NCI-H748 (cell line): ENCODE measurements at regions not wholly inside any gene's neighbourhood (a gene's known extent, or its start where the extent isn't known, plus 50 kb on each side); places are given as distances from the start of the nearest gene placed in this dataset.

Source experiments
- DNase-seq: peaks from one replicate; lab custom pipeline; 2025; ENCODE audit not compliant: unreplicated experiment; lab: John Stamatoyannopoulos, UW

DNA sequence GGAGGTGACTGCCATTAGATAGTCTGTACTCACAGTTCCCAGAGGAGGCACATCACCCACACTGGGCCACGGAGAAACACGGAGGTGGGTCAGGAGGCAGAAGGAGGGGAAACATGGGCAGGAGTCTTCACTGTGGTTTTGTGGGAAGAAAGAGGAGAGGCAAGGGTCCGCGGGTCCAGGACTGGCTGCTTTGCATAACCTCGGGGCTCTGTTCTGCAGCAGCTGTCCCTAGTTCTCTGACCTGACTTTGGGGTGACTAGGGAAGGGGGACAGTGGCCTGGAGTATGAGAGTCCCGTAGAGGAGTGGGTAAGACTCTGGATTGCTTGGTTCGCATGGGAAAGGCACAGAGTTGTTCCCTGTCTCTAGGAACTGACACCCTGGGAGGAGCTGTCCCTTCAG, 238.3 kb upstream of the RAB6C start:
- no peak for DNase-seq

DNA sequence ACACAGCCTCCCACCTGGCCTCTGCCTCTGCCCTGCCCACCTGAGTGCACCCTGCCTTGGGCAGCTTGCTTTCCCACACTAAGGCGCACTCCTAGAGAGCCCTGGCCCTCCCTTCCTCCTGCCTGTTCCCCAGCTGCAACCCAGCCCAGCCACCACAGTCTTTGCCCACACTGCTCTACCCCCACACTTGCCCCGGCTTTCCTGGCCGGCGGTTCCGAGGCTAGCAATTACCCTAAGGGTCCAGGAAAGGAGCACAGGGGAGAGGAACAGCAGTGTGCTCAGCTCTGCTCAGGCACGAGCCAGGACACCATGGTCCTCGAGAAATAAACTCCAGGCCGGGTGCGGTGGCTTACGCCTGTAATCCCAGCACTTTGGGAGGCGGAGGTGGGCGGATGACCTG, 237.8 kb upstream of the RAB6C start:
- DNase-seq, result no peak

DNA sequence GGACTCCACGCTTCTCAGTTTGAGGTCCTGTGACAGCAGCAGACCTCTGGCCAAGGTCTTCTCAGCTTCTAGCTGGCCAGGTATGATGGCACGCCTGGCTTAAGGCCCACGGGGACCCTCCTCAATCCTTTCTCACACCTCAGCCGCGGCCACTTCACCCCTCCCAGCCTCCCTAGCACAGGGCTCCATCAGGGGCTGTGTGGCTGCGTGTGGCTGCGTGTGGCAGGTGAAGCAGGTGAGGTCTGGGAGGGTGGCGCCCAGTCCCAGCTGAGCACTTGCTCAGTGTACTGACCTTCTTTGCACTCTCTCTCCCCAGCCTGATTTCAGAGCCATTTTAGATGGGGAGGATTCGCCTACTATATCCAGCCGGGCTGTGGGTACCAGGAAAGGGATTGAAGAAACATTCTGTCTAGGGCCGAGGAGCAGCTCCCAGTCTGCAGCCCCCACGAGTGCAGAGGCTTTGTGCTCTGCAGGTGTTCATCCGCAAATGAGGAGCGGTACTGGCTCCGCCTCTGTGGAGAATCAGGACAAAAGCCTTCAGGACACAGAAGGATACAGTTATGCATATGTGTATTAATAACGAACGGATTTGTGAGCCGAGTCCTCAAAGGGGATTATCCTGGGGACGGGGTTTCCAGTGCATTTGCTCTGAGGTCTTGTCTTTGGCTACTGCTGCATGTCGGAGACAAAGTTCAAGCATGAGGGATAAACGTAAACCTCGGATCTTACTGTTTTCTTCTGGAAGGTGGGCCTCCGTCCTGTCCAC, 236.9 kb upstream of the RAB6C start:
- DNase-seq, result no peak

DNA sequence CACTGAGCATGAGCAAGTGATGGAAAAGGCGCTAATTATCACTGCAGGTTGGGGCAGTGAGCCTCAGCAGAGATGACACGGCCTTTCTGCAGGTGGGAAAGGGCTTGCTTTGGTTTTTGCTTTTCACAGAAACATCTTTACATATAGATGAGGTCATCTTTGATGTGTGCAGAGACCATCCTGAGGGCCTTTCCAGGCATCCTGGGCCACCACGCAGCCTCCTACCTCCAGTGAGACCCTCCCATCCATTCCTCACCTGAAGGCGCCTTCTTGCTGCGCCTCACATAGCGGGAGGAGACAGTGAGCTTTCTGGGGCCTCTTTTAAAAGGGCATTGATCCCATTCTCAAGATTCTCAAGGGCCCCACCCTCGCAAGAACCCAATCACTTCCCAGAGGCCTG, 235.3 kb upstream of the RAB6C start:
- no peak for DNase-seq

DNA sequence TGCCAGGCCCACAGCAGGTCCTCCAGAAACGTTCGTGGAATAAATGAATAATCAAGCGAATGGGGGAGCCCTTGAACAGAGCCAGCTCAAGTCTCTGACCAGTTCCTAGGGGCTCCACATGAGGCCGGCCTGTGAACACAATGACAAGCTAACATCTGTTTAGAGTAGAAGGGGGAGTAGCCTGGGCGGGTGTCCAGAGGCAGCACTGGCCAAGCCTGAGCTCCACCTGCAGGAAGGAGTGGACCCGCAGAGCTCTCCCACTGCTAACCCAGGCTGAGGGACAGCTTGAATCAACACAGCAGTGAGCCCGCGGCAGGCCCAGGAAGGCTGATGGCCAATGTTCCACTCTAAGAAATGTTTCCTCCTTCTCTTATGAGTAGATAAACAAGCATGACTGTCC, 234.8 kb upstream of the RAB6C start:
- peak; percentile 7 for DNase-seq

DNA sequence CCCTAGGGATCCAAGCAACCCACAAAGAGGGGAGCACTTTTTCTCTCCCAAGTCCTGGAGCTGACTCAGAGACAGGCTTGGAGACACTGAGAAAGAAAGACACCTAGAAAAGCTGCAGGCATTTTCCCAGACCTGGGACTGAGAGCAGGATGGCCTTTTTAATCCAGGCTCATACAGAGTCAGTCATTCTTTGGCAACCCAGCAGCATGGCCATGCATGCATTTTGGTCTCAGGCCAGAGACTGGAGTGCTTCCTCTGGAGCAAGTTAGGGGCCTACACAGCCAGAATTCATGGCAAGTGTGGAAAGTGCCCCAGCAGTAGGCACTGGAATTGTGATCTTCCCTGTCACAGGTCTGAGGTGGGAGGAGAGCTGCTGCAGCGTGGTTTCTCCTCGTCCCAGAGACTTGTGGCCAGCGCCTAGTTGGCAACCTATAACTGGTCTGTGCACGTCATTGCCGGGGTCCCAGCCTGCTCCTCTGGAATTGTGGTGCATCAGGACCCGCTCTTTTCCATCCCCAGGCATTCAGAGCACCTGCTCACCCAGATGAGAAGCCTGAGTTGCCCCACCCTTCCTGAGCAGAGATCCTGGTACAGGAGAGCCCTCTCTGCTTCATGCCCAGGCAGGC, 231.9 kb upstream of the RAB6C start:
- no peak for DNase-seq

DNA sequence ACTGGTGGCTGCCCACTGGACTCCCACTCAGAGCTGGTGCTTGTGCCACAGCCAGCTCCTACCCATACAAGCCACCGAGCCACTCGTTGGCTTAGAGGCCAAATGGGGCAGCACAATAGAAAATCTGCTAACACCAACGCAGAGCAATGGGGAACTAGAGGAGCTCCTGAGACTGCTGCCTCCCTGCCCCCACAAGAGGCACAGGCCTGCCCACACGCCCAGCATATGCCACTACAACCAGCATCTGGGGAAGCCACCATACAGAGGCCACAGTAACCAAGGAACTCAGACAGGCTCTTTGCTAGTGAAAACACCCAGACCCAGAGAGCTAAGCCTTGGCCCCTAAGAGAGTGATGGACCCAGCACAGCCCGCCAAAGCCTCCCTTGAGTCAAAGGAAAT, 231.2 kb upstream of the RAB6C start:
- DNase-seq, result no peak

DNA sequence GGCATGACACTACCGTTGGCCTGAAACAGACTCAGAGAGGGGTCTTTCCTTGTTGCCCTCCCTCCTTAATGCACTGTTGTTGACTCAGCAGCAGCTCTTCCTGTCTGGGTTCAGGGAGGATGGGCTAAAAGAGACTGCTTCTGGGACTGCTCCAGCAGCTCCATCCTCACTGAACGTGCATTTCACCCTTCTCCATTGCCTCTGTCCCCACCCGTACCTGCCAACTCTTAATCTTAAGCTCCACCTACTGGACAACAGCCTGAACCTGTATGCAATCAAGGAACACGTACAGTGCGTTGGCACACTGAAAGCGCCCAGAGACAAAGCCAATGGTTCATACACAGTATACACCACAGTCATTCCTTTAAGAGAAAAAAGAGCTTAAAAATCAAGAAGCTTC, 230.8 kb upstream of the RAB6C start:
- peak; percentile 73 for DNase-seq

DNA sequence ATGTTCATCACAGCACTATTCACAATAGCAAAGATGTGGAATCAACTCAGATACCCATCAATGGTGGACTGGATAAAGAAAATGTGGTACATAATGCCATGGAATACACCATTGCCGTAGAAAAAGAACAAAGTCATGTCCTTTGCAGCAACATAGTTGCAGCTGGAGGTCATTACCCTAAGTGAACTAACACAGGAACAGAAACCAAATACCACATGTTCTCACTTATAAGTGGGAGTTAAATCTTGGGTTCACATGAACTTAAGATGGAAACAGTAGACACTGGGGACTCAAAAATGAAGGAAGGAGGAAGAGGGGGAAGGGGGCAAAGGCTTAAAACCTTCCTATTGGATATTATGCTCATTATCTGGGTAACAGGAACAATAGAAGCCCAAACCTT, 228.1 kb upstream of the RAB6C start:
- no peak for DNase-seq

DNA sequence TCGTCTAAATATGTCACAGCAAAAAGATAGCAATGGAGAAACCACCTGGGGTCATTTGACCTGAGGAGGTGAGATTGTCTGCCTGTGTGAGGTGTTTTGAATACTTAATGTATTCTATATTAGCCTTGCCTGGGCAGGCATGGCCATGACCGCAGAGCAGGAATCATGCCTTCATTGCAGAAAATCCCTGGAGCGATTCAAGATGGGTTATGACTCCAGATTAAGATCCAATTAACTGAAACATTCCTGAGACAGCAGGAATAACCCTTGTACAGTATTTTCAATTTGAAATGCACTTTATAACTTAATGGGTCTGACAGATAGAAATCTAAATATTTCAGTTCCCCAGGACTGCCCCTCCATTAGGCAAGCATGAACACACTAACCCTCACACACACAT, 227.3 kb upstream of the RAB6C start:
- DNase-seq, result no peak

DNA sequence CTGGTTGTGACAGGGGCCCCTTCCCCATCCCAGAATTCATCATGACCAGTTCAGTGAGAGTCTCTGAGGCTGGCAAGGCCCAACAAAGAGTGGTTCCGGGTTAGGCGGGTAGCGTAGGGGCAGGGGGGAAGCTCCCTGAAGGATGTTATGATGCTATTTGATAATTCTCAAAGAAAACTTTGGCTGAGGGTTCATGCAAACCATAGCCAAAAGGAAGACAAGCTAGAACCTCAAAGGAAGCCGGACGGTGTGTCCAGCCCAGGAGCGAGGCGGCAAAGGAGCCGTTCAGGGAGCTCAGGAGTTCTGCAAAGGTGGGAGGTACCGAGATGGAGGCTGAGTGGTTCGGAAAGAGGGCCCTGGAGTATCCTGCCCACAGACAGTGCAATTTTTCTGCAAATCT, 226.8 kb upstream of the RAB6C start:
- DNase-seq, result no peak

DNA sequence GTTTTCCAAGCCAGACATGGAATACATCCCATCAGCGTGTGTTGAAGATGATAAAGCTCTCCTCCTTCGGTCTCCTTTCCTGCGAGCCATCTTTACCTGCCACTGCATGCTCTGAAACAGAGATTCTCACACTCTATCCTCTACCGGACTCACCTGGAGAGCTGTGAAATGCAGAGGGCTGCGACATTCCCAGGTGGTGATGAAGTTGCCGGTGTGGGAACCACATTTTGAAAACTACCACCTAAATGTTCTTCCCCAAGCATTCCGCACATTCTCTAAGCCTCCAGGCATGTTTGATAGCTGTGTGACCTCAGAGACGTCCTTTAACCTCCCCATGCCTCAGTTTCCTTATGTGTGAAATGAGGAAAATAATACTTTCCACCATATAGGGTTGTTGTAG, 226.2 kb upstream of the RAB6C start:
- no peak for DNase-seq

DNA sequence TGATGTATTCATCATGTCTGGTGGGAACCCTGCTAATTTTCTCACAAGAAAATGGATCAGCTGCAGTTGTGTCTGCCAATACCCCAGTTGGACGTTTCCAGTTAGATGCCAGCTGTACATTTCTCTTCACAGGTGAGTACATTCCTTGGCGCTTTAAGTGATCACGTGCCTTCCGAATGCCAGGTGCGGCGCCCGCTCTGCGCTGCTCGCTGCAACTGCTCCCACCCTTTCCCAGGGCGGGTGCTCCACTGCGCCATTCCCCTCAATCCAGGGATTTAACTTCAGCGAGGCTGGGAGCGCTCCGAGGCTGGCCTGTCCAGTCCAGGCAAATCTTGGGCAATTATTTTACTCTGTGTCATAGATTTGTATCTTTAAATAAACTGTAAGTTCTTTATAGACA, 225.0 kb upstream of the RAB6C start:
- DNase-seq, result no peak

DNA sequence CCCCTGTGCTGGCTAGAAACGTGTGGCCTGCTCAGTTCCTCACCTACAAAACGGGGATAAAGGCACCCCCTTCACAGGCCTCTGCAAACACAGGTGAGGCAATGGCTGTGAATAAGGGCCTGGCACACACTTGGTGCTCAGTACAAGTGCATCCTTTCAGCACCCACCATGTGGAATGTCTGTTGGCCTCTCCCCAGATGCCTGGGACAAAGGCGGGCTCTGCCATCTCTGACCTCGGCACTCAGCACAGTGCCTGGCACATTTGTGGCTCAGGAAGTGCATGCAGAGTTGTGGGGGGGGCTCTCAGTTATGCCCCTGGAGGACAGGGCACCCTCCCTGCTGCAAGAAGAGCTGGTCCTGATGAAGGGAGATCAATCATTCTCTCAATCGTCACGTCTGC, 224.6 kb upstream of the RAB6C start:
- no peak for DNase-seq

DNA sequence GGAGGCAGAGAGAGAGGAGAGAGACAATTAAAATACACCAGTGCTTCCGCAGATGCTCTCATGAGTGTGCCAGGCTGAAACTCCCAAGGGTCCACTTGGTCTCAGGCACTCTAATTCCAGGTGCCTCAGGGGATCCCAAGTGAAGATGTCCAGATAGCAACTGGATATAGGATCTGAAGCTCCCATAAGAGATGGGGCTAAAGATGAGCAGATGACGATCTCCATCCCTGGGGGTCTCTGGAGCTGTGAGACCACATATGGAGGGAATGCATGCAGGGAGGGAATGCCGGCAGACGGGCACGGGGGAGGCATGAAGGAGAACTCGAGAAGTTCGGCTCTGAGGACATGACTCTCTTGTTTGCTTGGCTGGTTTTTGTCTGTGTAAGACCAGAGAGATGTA, 223.7 kb upstream of the RAB6C start:
- no peak for DNase-seq

DNA sequence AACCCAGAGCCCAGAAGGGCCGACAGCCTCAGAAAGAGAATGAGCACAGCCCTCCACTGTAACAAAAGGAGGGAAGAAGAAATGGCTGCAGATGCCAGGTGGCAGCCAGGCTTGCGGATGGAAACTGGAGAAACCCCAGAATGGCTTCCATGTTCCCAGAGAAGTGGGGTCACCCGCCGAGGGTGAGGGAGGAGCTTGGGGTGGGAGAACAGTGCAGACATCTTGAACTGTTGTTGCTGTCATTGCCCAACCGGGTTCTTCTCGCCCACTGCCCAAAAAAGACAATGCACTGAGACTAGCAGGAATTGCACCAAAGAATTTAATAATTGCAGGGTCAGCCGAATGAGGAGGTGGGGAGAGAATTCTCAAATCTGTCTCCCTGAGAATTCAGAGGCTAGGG, 223.2 kb upstream of the RAB6C start:
- no peak for DNase-seq

DNA sequence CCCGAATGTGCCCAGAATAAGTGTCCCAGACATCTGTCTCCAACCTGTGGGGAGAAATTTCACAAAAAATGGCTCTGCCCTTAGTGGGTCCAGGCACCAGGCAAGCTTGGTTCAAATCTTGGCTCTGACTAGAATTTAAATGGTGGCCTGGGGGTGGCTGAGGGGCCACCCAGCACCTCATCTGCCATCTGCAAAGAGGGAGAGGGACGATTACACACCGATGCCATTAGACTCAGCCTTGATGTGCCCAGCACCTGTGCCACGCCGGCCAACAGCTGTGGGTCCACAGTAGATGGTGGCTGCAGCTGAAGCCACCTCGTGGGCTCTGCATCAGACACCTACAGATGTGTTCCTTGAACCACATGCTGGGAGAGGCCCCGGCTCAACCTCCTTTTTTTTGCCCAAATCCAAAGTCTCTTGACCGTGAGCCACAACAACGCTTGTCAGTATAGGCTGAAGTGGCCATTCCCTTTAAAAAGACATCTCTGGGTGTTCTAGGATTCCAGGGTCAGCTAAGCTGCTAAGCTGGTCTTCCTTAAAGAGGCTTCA, 222.0 kb upstream of the RAB6C start:
- DNase-seq, result no peak

DNA sequence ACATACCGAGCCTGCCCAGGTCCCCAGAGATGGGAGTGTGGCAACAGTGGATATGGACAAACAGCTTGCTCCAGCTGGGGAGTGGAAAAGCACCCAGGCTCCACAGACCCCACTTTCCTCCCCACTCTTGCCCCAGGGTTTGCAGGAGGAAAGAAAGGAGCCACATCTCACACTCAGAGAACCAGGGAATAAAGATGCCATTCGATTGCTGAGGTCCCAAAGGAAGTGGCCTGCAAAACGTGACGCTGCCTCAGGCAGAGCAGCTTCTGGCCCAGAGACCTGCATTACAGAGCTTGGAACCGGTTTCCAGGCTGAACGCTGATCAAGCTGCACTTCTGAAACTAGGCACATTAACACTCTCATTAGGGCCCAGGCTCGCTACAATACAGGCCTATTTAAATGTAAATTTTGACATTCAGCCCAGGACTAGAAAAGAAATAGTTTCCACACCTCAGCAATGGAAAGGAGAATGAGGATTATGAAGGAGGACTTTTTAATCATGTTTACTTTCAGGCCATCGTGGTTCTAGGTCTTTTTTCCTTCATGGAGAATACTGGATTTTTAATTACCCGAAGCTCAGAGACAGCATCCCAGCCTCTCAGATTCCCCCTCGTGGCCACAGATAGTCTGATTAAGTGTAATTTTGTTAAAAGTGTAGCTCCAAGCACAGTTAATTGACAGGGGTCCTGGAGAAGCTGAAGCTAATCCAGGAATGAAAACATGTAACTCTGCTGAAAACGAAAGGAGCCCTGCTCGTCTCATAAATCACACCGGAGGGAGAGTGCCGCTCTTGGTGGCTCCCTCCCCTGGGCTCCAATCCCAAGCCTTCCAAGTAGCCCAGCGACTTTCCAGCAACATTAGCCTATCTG, 221.3 kb upstream of the RAB6C start:
- no peak for DNase-seq

DNA sequence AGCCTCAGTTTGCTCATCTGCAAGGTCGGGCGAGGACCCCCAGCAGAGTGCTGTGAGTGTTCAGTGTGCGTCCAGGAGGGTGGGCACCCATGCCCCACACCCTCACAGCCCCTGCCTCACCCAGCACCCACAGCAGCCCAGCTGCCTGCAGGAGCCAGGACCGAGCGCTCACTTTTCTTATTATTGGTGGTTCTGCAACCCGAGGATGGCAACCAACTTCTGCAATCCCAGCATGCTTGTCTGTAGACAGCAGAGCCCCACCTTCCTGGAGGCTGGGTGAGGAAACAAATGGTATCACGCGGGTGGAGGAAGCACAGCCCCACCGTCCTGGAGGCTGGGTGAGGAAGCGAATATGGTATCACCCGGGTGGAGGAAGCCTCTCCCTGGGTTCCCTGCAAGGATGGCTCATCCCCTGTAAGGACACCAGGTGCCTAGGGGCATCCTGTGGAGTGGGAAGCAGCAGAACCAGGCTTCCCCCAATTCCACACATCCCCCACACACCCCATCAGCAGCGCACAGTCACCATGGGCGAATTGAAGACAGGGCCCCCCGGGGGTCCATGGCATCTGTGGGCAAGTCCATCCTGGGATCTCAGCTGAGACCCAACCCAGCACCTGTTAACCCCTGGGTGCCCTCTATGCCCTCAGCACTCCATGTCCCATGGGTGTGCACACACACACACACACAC, 220.5 kb upstream of the RAB6C start:
- DNase-seq, result no peak

DNA sequence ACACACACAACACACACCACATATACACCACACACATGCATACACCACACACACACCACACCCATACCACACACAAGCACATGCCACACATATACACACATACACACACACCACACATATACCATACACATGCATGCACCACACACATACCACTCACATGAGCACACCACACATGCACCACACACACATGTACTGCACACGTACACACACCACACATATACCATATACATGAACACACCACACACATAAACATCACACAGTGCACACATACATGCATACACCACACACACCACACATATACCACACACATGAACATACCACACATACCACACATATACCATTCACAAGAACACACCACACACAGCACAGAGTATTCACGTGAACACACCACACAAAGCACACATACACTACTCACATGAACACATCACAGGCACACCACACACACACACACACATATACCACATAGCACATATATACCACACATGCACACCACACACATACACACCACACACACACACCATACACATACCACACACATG, 219.9 kb upstream of the RAB6C start:
- DNase-seq, result no peak

DNA sequence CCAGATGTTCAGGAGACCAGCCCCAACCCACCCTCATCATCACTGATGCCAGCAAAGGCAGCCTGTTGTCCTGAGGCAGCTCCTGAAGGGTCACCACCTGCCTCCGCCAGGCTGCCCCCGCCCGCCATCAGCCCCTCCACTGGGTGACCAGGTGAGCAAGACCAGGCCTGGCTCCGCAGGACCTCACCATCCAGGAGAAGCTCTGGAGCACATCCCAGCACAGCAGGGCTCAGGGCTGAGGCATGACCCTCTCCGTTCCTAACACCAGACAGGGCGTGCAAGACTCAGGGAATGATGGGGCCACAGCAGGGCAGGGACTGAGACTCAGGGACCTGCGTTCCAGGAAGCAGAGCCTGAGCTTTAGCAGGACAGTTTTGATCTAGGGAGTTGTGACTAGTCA, 218.8 kb upstream of the RAB6C start:
- no peak for DNase-seq
